ENCODE measurements at regions not wholly inside any gene's neighbourhood (a gene's known extent, or its start where the extent isn't known, plus 50 kb on each side); places are given as distances from the start of the nearest gene placed in this dataset.

GRCh38 chr16:5885521-5885920 is 787.9 kb upstream of the EEF2KMT start:
- no peak for DNase-seq (ENCODE audit: low spot score in 2 of 2, unreplicated experiment in 2 of 2)
- Mint-ChIP-seq H3K9me3 (no peaks in the 10 kb centered on the region), H3K4me3 (no peak overlapping the region), H3K27ac (no peak overlapping the region), H3K4me1 (no peaks in the 10 kb centered on the region), H3K36me3 (no peaks in the 10 kb centered on the region), H3K27me3 (ENCODE audit: low read depth) (peaks cover 3% of the 10 kb centered on the region)
- TF ChIP-seq CTCF (IDR thresholded peaks at IDR 0.05; ENCODE audit: unreplicated experiment) = no peak

GRCh38 chr16:5884996-5885395 is 787.4 kb upstream of the EEF2KMT start:
- Mint-ChIP-seq H3K27me3 (ENCODE audit: low read depth) (peaks cover 3% of the 10 kb centered on the region), H3K4me3 (no peak overlapping the region), H3K9me3 (no peaks in the 10 kb centered on the region), H3K27ac (no peak overlapping the region), H3K4me1 (no peaks in the 10 kb centered on the region), H3K36me3 (no peaks in the 10 kb centered on the region)
- no peak for DNase-seq (ENCODE audit: low spot score in 2 of 2, unreplicated experiment in 2 of 2)
- TF ChIP-seq CTCF (IDR thresholded peaks at IDR 0.05; ENCODE audit: unreplicated experiment) = no peak

GRCh38 chr16:5884339-5884738 is 786.7 kb upstream of the EEF2KMT start:
- Mint-ChIP-seq H3K36me3 (no peaks in the 10 kb centered on the region), H3K27me3 (ENCODE audit: low read depth) (peaks cover 3% of the 10 kb centered on the region), H3K4me1 (no peaks in the 10 kb centered on the region), H3K9me3 (no peaks in the 10 kb centered on the region), H3K27ac (no peak overlapping the region), H3K4me3 (no peak overlapping the region)
- no peak for TF ChIP-seq CTCF (IDR thresholded peaks at IDR 0.05; ENCODE audit: unreplicated experiment)
- DNase-seq (ENCODE audit: low spot score in 2 of 2, unreplicated experiment in 2 of 2) = no peak

GRCh38 chr16:5882087-5882640 is 784.6 kb upstream of the EEF2KMT start:
- no peaks in the 10 kb centered on the region for H3K9me3 Mint-ChIP-seq
- no peaks in the 10 kb centered on the region for H3K4me1 Mint-ChIP-seq
- no peak for TF ChIP-seq CTCF (IDR thresholded peaks at IDR 0.05; ENCODE audit: unreplicated experiment)
- DNase-seq (ENCODE audit: low spot score in 2 of 2, unreplicated experiment in 2 of 2) = no peak
- no peaks in the 10 kb centered on the region for H3K27me3 Mint-ChIP-seq (ENCODE audit: low read depth)
- H3K27ac Mint-ChIP-seq = no peak overlapping the region
- H3K36me3 Mint-ChIP-seq = no peaks in the 10 kb centered on the region
- H3K4me3 Mint-ChIP-seq = no peak overlapping the region

GRCh38 chr16:5875416-5875815 is 777.8 kb upstream of the EEF2KMT start:
- Mint-ChIP-seq H3K36me3 (no peaks in the 10 kb centered on the region), H3K27ac (no peak overlapping the region), H3K9me3 (no peaks in the 10 kb centered on the region), H3K27me3 (ENCODE audit: low read depth) (peaks cover 11% of the 10 kb centered on the region), H3K4me1 (no peaks in the 10 kb centered on the region), H3K4me3 (no peak overlapping the region)
- no peak for TF ChIP-seq CTCF (IDR thresholded peaks at IDR 0.05; ENCODE audit: unreplicated experiment)
- no peak for DNase-seq (ENCODE audit: low spot score in 2 of 2, unreplicated experiment in 2 of 2)

- peaks cover 15% of the 10 kb centered on the region for H3K27me3 Mint-ChIP-seq (ENCODE audit: low read depth)
- H3K36me3 Mint-ChIP-seq = no peaks in the 10 kb centered on the region
- no peak overlapping the region for H3K4me3 Mint-ChIP-seq
- no peak for TF ChIP-seq CTCF (IDR thresholded peaks at IDR 0.05; ENCODE audit: unreplicated experiment)
- DNase-seq (ENCODE audit: low spot score in 2 of 2, unreplicated experiment in 2 of 2) = no peak
- H3K4me1 Mint-ChIP-seq = no peaks in the 10 kb centered on the region
- H3K9me3 Mint-ChIP-seq = no peaks in the 10 kb centered on the region
- H3K27ac Mint-ChIP-seq = no peak overlapping the region
These were observed 777.3 kb upstream of the EEF2KMT start for GRCh38 chr16:5874899-5875298.
